T-helper 2 cell (primary cell): ENCODE measurements at regions not wholly inside any gene's neighbourhood (a gene's known extent, or its start where the extent isn't known, plus 50 kb on each side); places are given as distances from the start of the nearest gene placed in this dataset.
"Not testable (repeated sequence)": the region's sequence is repeated elsewhere in the genome, so short reads cannot be mapped to it uniquely, and the experiment has no call there.

Source experiments
- DNase-seq, 5 experiments: peaks; one replicate each; pipeline versions ENCODE4 v3.0.0 to v3.0.0-alpha.2; 2012 to 2022

- DNase-seq: no peak
Measured at GRCh38 chr13:55745828-55746227, 1394.9 kb upstream of the PRR20A start.

DNA sequence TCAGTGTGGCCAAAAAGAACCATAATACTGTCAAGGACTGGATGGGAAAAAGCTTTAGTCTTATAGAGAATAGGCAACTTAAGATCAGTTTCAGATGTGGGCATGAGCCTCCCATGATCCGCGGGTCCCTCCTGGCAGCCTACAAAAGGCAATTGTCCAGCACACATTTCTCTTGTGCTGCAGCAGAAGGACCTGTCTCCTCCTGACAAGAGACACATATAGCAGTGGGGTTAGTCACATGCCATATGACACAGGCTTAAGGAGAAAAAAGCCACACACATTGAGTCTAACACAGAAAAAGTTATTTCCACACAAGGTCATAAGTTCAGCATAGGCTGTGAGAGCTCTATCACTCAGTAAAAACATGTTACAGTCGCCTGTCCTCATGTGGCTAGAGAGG, 1378.7 kb upstream of the PRR20A start:
- no peak for DNase-seq

- DNase-seq: no peak
Measured at GRCh38 chr13:55777612-55778011, 1363.1 kb upstream of the PRR20A start.

DNA sequence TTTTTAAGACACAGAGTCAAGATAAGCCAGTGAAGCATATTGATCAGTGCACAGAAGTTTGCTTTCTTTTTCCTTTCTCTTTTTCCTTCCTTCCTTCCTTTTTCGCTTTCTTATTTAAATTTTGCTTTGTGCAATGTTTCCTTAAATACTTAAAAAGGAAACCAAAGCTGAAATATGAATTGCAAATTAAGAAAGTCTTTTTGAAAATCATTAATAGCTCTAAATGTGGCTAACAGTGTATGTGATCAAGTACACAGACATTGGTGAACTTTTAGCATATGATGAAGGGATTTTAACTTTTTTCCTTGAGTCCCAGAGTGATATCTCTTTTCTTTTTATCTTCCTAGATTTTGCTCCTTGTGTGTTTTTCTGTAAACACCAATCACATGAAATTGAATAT, 1356.9 kb upstream of the PRR20A start:
- no peak for DNase-seq

GRCh38 chr13:55788548-55788947, 1352.2 kb upstream of the PRR20A start:
- no peak for DNase-seq

DNA sequence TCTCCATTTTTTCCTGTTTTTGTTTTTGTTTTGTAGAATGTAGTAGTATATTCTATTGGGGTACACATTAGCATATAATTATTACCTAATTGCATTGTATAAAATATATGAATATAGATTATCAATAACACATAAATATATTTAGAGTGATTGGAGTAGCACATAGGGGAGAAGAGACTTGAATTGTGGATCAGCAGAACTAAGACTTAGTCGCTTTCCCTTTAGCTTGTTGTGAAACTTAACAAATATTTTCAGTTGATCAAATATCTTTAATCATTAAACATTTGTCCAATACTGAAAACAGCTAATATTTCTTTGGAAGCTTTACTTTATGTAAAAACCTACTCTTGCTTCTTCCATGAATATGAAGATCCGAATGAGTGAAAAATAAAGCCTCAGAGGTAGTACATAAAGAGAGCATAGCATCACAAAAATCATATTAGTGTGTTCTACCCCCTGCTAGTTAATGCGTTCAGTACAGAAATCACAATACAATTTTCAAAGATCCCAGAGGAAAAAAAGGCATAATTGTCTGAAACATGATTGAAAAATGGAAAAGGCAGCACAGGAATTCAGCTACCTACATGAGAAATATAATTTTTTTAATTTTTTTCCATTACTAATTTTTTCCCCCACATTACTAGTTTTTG, 1348.0 kb upstream of the PRR20A start:
- DNase-seq: no peak

GRCh38 chr13:55815458-55816033, 1325.2 kb upstream of the PRR20A start:
- no peak for DNase-seq

- DNase-seq: no peak
Measured at GRCh38 chr13:55816976-55817601, 1323.6 kb upstream of the PRR20A start.

DNA sequence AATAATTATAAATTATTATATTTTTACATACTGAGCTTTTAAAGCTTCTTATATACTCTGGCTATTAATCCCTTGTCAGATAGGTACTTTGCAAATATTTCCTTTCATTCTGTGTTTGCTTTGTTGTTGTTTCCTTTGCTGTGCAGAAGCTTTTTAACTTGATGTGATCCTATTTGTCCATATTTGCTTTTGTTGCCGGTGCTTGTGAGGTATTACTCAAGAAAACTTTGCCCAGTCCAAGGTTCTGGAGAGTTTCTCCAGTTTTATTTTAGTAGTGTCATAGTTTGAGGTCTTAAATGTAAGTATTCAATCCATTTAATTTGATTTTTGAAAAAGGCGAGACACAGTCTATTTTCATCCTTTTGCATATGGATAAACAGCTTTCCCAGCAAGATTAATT, 1319.9 kb upstream of the PRR20A start:
- DNase-seq: no peak

DNA sequence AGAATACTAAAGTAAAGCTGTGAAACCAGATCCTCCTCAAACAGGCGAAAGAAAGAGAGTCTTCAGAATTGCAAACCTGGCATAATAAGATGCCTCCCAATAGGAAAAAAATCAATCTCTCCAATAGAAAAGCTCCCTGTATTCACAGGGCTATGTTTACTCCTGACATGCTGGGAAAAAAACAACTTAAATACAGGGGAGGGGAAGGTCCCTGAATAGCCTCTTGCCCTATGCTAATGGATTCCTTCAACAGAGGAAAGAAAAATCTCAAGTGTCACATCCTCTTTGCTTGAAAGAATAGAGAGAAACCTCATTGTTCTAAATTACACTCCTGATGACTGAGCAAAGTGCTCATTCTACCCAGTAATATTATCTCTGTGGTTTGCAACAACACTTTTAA, 1271.1 kb upstream of the PRR20A start:
- DNase-seq: no peak

DNA sequence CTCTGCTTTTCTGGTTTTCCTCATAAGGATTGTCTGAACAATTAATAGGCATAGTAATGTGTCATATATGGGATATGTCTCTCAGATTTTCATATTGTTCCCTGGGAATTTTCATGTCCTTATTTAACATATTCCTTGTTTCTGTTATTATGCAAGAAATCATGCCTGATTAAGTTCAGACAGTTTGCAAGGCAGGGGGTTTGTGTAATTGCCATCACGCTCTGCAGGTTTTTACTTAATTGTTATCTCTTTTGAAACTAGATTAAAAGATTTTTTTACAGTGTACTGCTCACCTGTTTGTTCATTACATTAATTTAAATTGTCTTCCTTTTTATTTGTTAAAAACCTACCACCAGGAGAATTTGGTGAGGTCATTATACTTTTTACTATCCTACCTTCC, 1253.2 kb upstream of the PRR20A start:
- DNase-seq: no peak

DNA sequence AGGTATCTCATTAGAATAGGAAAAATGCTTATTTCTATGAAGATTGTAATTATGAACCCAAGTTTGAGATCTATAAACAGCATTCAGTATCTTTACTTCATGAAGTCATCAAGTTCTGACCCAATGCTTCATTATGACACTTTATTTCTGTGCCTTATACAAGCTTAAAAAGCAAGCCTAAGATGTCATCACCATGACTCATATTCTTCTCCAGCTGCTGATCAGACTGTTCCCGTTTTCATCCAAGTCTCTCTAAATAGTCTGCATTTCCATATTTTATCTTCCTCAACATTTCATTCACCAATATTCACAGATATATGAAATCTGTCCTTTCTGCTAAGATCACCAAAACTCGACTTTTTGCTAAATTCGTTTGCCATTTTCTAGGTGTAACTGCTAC, 1247.2 kb upstream of the PRR20A start:
- no peak for DNase-seq

- no peak for DNase-seq
Measured at GRCh38 chr13:55937180-55937579, 1203.5 kb upstream of the PRR20A start.

DNA sequence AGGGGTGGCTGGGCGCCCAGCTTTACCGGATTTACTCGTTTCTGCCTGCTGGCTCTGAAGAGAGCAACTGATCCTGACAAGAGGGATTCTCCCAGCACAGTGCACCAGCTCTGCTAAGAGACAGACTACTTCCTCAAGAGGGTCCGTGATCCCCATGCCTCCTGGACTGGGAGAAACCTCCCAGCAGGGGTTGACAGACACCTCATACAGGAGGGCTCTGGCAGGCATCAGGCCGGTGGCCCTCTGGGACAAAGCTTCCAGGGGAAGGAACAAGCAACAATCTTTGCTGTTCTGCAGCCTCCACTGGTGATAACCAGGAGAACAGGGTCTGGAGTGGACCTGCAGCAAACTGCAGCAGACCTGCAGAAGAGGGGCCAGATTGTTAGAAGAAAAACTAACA, 1192.5 kb upstream of the PRR20A start:
- no peak for DNase-seq

DNA sequence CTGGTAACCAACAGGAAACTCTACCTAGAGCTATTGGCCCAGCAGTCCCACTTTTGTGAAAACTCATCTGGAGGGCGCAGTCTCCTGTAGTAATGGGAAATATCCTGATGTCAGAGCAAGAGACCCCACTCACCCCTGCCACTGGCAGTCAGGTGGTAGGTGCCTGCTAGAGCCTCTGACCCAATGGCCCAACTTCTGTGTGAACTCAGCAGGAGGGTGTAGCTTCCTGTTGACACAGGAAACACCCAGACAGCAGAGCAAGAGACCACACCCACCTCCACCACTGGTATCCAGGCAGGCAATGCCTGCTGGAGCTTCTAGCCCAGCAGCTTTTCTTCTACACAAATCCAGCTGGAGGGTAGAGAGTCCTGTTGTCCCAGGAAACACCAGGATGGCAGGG, 1176.8 kb upstream of the PRR20A start:
- no peak for DNase-seq

DNA sequence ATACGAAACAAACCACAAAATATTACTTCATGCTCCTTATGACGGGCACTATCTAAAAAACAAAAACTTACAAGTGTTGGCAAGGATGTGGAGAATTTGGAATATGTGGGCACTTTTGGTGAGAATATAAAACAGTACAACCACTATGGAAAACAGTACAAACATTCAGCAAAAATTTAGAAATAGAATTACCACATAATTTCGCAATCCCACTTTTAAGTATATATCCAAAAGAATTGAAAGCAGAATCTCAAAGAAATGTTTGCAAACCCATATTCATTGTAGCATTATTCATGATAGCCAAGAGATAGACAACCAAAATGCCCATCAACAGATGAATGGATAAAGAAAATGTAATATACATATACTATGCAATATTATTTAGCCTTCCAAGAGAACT, 1173.7 kb upstream of the PRR20A start:
- no peak for DNase-seq

- no peak for DNase-seq
Measured at GRCh38 chr13:55977436-55977835, 1163.3 kb upstream of the PRR20A start.

- no peak for DNase-seq
Measured at GRCh38 chr13:55981381-55981780, 1159.3 kb upstream of the PRR20A start.

DNA sequence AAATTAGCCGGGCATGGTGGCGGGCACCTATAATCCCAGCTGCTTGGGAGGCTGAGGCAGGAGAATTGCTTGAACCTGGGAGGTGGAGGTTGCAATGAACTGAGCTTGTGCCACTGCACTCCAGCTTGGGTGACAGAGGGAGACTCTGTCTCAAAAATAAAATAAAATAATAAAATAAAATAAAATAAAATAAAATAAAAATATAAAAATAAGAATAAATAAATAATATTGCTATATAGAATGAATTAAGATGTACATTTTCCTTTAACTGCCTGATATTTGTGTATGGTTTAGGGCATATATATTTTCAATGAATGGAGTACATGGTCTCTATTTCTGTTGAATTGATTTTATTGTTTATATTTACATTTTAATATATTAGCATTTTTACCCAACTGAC, 1156.7 kb upstream of the PRR20A start:
- DNase-seq: not testable (repeated sequence)

GRCh38 chr13:55990631-55991030, 1150.1 kb upstream of the PRR20A start:
- DNase-seq: no peak

DNA sequence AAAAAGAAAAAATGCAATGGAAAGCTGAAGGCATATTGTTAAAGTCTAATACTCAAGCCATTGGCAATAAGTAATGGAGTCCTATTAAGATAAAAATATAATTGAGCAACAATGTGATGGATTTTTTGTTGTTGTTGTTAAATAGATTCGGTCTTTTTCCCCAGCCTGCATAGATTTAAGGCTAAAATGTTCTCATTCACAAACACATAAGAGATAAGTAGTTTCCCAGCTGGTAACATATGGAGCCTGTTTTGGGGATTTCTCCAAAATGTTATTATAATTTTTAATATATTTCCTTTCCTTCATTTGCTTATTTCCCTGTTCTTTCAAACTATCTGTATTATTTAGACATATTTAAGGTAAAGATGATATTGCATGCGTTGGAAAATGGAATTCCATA, 1149.1 kb upstream of the PRR20A start:
- DNase-seq: no peak

DNA sequence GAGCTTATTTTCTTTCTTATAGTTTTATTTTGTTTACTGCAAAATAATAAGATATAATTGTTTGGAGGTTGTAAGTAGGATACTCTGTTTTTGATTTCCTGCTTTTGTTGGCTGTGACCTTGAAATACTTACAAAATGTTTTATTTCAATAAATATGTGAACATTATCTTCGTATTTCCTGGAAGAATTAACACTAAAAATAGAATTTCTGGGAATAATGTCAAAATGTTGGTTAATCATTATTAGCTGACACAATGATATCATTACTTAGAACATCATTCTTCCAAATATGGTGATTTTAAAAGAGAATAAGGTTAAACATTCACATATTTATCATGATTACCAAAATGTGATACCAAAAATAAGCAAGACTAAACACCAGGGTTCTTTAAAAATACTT, 1148.6 kb upstream of the PRR20A start:
- no peak for DNase-seq

- DNase-seq: no peak
Measured at GRCh38 chr13:55999709-56000108, 1141.0 kb upstream of the PRR20A start.

GRCh38 chr13:56009418-56009817, 1131.3 kb upstream of the PRR20A start:
- DNase-seq: no peak

DNA sequence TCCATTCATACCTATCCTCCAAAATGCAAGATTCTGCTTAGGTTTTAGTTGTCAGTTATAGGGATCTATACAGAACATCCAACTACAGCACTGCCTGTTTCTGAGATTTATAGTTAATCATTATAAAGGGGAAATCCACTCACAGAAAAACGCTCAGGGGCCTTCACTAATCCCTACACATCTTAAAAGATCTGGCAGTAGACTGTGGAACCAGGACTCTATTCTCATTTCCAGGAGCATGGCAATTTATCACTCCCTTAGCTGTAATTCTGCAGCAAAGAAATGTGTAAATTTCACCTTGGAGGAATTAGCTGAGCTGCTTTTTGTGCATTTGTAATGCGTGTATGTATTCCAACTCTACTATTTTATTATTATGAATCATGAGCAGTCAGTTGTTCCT, 1128.1 kb upstream of the PRR20A start:
- DNase-seq: no peak
